ENCODE measurements at regions not wholly inside any gene's neighbourhood (a gene's known extent, or its start where the extent isn't known, plus 50 kb on each side); places are given as distances from the start of the nearest gene placed in this dataset.

GRCh38 chr20:61104232-61104631, 147.8 kb upstream of the CDH4 start:
- Histone ChIP-seq H3K27ac (replicated peaks) (no peak overlapping the region), H3K4me3 (no peak overlapping the region), H3K27me3 (ENCODE audit: low read depth) (peaks cover 13% of the 10 kb centered on the region), H3K4me1 (no peaks in the 10 kb centered on the region), H3K9me3 (replicated peaks) (no peaks in the 10 kb centered on the region), H3K36me3 (no peaks in the 10 kb centered on the region)
- intact Hi-C loops (cut with micrococcal nuclease), result no loop called here
- TF ChIP-seq, protein P1, sequence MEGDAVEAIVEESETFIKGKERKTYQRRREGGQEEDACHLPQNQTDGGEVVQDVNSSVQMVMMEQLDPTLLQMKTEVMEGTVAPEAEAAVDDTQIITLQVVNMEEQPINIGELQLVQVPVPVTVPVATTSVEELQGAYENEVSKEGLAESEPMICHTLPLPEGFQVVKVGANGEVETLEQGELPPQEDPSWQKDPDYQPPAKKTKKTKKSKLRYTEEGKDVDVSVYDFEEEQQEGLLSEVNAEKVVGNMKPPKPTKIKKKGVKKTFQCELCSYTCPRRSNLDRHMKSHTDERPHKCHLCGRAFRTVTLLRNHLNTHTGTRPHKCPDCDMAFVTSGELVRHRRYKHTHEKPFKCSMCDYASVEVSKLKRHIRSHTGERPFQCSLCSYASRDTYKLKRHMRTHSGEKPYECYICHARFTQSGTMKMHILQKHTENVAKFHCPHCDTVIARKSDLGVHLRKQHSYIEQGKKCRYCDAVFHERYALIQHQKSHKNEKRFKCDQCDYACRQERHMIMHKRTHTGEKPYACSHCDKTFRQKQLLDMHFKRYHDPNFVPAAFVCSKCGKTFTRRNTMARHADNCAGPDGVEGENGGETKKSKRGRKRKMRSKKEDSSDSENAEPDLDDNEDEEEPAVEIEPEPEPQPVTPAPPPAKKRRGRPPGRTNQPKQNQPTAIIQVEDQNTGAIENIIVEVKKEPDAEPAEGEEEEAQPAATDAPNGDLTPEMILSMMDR (IDR thresholded peaks at IDR 0.05; ENCODE audit: borderline replicate concordance), result no peak
- DNase-seq, result no peak

DNA sequence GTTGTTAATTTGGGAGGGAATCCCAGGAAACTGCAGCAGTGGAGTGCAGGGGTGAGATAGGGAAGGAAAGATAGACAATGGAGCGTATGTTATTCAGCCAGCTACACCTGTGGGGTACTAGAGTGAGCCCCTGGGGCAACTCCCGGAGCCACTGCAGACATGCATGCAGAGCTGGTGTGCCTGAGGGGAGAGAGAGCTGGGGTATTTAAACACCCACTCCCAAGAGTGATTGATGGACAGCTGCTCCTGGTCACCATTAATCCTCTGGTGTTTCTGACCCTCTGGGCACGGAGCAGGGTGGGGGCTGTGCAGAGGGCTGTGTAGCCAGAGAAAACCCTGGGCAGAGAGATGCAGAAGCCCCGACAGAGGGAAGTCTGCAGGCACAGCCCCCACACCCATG, 146.7 kb upstream of the CDH4 start:
- TF ChIP-seq, protein P1 (IDR thresholded peaks at IDR 0.05; ENCODE audit: borderline replicate concordance), result no peak
- no peak for DNase-seq
- Histone ChIP-seq H3K9me3 (replicated peaks) (no peaks in the 10 kb centered on the region), H3K4me1 (no peaks in the 10 kb centered on the region), H3K4me3 (no peak overlapping the region), H3K27me3 (ENCODE audit: low read depth) (peaks cover 4% of the 10 kb centered on the region), H3K36me3 (no peaks in the 10 kb centered on the region), H3K27ac (replicated peaks) (no peak overlapping the region)
- intact Hi-C loops (cut with micrococcal nuclease), result no loop called here

DNA sequence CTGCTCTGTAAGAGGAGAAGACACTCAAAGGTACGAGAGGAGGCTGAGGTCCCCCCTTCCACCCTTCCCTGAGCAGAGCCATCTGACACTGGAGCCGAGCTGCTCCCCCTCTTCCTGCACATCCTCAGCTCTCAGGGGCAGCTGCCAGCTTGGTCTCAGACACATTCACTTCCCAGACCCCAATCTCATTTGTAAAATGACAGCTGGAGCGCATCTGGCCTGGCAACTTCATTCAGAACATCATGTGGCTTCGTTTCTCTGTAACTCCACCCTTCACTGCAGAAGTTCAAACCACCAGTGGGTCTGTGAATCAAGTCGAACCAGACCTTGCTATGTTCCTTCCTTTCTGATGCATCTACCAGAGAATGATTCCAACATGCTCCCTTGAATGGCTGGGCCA, 145.6 kb upstream of the CDH4 start:
- Histone ChIP-seq H3K36me3 (no peaks in the 10 kb centered on the region), H3K27ac (replicated peaks) (no peak overlapping the region), H3K27me3 (ENCODE audit: low read depth) (no peaks in the 10 kb centered on the region), H3K9me3 (replicated peaks) (no peaks in the 10 kb centered on the region), H3K4me3 (no peak overlapping the region), H3K4me1 (no peaks in the 10 kb centered on the region)
- TF ChIP-seq, protein P1 (IDR thresholded peaks at IDR 0.05; ENCODE audit: borderline replicate concordance), result no peak
- no peak for DNase-seq
- intact Hi-C loops (cut with micrococcal nuclease), result no loop called here

GRCh38 chr20:61109221-61109805, 142.7 kb upstream of the CDH4 start:
- no peak for DNase-seq
- no peaks in the 10 kb centered on the region for H3K27me3 ChIP-seq (ENCODE audit: low read depth)
- TF ChIP-seq, protein P1 (IDR thresholded peaks at IDR 0.05; ENCODE audit: borderline replicate concordance), result no peak
- intact Hi-C loops (cut with micrococcal nuclease), result no loop called here
- no peaks in the 10 kb centered on the region for H3K36me3 ChIP-seq
- no peak overlapping the region for H3K4me3 ChIP-seq
- H3K27ac ChIP-seq (replicated peaks), result no peak overlapping the region
- H3K9me3 ChIP-seq (replicated peaks), result no peaks in the 10 kb centered on the region
- H3K4me1 ChIP-seq, result no peaks in the 10 kb centered on the region

- intact Hi-C loops (cut with micrococcal nuclease), result no loop called here
- H3K4me1 ChIP-seq, result peaks cover 8% of the 10 kb centered on the region
- no peak overlapping the region for H3K4me3 ChIP-seq
- no peak overlapping the region for H3K27ac ChIP-seq (replicated peaks)
- H3K36me3 ChIP-seq, result no peaks in the 10 kb centered on the region
- peaks cover 3% of the 10 kb centered on the region for H3K27me3 ChIP-seq (ENCODE audit: low read depth)
- TF ChIP-seq, protein P1 (IDR thresholded peaks at IDR 0.05; ENCODE audit: borderline replicate concordance), result no peak
- no peak for DNase-seq
- no peaks in the 10 kb centered on the region for H3K9me3 ChIP-seq (replicated peaks)
These were observed 139.5 kb upstream of the CDH4 start for GRCh38 chr20:61112515-61112914.
